Esophagus squamous epithelium (tissue), 5 donors: ENCODE measurements at regions not wholly inside any gene's neighbourhood (a gene's known extent, or its start where the extent isn't known, plus 50 kb on each side); places are given as distances from the start of the nearest gene placed in this dataset.
"Not testable (repeated sequence)": the region's sequence is repeated elsewhere in the genome, so short reads cannot be mapped to it uniquely, and the experiment has no call there.

Experiments used
- DNase-seq: peaks from one replicate; lab custom pipeline; 2025; lab: John Stamatoyannopoulos, UW
- H3K27ac ChIP-seq, 4 donors: fragments of 200-600 bp; sonication (generic); one replicate each; pipeline ENCODE4 v1.5.1; 2016 to 2019; ENCODE audit warnings: mild to moderate bottlenecking in 1 of 4
- H3K27me3 ChIP-seq, 4 donors: fragments of 200-600 bp; sonication (generic); 1 replicate in 3 of 4; 2 replicates in 1 of 4; pipeline versions ENCODE4 v1.5.1 to v1.6.0; 2017 to 2021; ENCODE audit warnings: antibody characterized with exemption in 1 of 4
- H3K36me3 ChIP-seq, 3 donors: fragments of 200-600 bp; sonication (generic); one replicate each; pipeline ENCODE4 v1.5.1; 2016 to 2019
- H3K4me1 ChIP-seq, 3 donors: fragments of 200-600 bp; sonication (generic); one replicate each; pipeline ENCODE4 v1.5.1; 2017 to 2019
- H3K4me3 ChIP-seq, 4 donors: fragments of 200-600 bp; sonication (generic); 1 replicate in 3 of 4; 2 replicates in 1 of 4; pipeline ENCODE4 v1.5.1; 2016 to 2019; ENCODE audit warnings: mild to moderate bottlenecking in 2 of 4, moderate library complexity in 1 of 4
- H3K9me3 ChIP-seq, 3 donors: fragments of 200-600 bp; sonication (generic); one replicate each; pipeline ENCODE4 v1.5.1; 2016 to 2019
- CTCF ChIP-seq, 6 experiments: fragments of 450-650 bp in 4 of 6; fragments of 200-600 bp in 2 of 6; sonication (generic) in 2 of 6; IDR thresholded peaks; one replicate each; pipeline ENCODE4 v1.5.1; 2016 to 2019; ENCODE audit warnings: antibody characterized with exemption in 6 of 6, mild to moderate bottlenecking in 4 of 6, moderate library complexity in 4 of 6
- POLR2A ChIP-seq, 4 donors: fragments of 450-650 bp; IDR thresholded peaks; one replicate each; pipeline ENCODE4 v1.6.1; 2017; ENCODE audit warnings: antibody characterized with exemption in 4 of 4, mild to moderate bottlenecking in 4 of 4, moderate library complexity in 3 of 4
- WGBS, 2 donors: methylation state at CpG; one replicate each; pipeline ENCODE4 v1.1.5; 2018; 5-methylcytosine and 5-hydroxymethylcytosine counted together
- intact Hi-C: fragments of 100-400 bp; cut with DNase I; formaldehyde crosslinking; loops from one replicate; pipeline ENCODE4 v1.15.0; 2022
- donor health status: DM: yes; HTN: yes; CAD: no.

- Histone ChIP-seq H3K36me3 (no peaks in the 10 kb centered on the region), H3K4me1 (no peaks in the 10 kb centered on the region), H3K9me3 (no peaks in the 10 kb centered on the region), H3K27me3 (no peaks in the 10 kb centered on the region), H3K27ac (no peak overlapping the region), H3K4me3 (no peak overlapping the region)
- DNase-seq, result no peak
- intact Hi-C loops, result no loop called here
- TF ChIP-seq POLR2A (IDR thresholded peaks at IDR 0.05), result no peak
- no peak for TF ChIP-seq CTCF (IDR thresholded peaks at IDR 0.05)
Observed at GRCh38 chrY:19465809-19466208, 278.7 kb downstream of the KDM5D start.

GRCh38 chrY:19456855-19457448, 287.6 kb downstream of the KDM5D start:
- no peak for TF ChIP-seq CTCF (IDR thresholded peaks at IDR 0.05)
- intact Hi-C loops, result no loop called here
- Histone ChIP-seq H3K36me3 (no peaks in the 10 kb centered on the region), H3K9me3 (no peaks in the 10 kb centered on the region), H3K27ac (no peak overlapping the region), H3K27me3 (no peaks in the 10 kb centered on the region), H3K4me1 (no peaks in the 10 kb centered on the region), H3K4me3 (no peak overlapping the region)
- no peak for DNase-seq

- 0% methylated on average over 4 of the region's 4 CpGs; no CpG with 5 or more reads in 1 of the 2 donors for WGBS, 2 donors
- DNase-seq, result no peak
Observed at GRCh38 chrY:19433059-19433458, 311.5 kb downstream of the KDM5D start.

GRCh38 chrY:19427736-19428518, 316.6 kb downstream of the KDM5D start:
- Histone ChIP-seq H3K4me3 (no peak overlapping the region), H3K27ac (peak overlapping the region in 1 of 4 donors; percentile 17), H3K9me3 (no peaks in the 10 kb centered on the region), H3K4me1 (no peaks in the 10 kb centered on the region), H3K27me3 (no peaks in the 10 kb centered on the region), H3K36me3 (no peaks in the 10 kb centered on the region)
- intact Hi-C loops, result no loop called here
- TF ChIP-seq POLR2A (IDR thresholded peaks at IDR 0.05) (no peak), CTCF (IDR thresholded peaks at IDR 0.05) (no peak)
- DNase-seq, result no peak

More at GRCh38 chrY:19433059-19433458, 311.5 kb downstream of the KDM5D start:
- Histone ChIP-seq H3K4me3 (no peak overlapping the region), H3K4me1 (no peaks in the 10 kb centered on the region), H3K27me3 (no peaks in the 10 kb centered on the region), H3K9me3 (no peaks in the 10 kb centered on the region), H3K36me3 (no peaks in the 10 kb centered on the region), H3K27ac (no peak overlapping the region)
- intact Hi-C loops, result no loop called here
- TF ChIP-seq CTCF (IDR thresholded peaks at IDR 0.05) (peak in 2 of 6 experiments; percentile 52 to 58), POLR2A (IDR thresholded peaks at IDR 0.05) (no peak)

- H3K9me3 ChIP-seq, H3K36me3 ChIP-seq, intact Hi-C loops, H3K27me3 ChIP-seq, H3K27ac ChIP-seq, H3K4me3 ChIP-seq, DNase-seq, H3K4me1 ChIP-seq: not testable (repeated sequence)
- WGBS, 2 donors, result 82% methylated on average over 4 of the region's 5 CpGs; no CpG with 5 or more reads in 1 of the 2 donors
Observed at GRCh38 chrY:19427191-19427590, 317.3 kb downstream of the KDM5D start.
